GM23248 (cell line): ENCODE measurements at regions not wholly inside any gene's neighbourhood (a gene's known extent, or its start where the extent isn't known, plus 50 kb on each side); places are given as distances from the start of the nearest gene placed in this dataset.
"Not testable (repeated sequence)": the region's sequence is repeated elsewhere in the genome, so short reads cannot be mapped to it uniquely, and the experiment has no call there.

Experiments used
- DNase-seq: peaks from one replicate; pipeline ENCODE4 v3.0.0-alpha.2; 2015
- H2AFZ ChIP-seq: fragments of 200-600 bp; sonication (generic); 2 replicates; pipeline ENCODE4 v1.6.1; 2016; ENCODE audit warnings: antibody characterized with exemption
- H3F3A ChIP-seq: fragments of 200-600 bp; sonication (generic); 2 replicates; pipeline ENCODE4 v1.6.1; 2016; ENCODE audit warnings: mild to moderate bottlenecking, antibody characterized with exemption, mixed run types; ENCODE audit not compliant: insufficient read depth
- H3K27ac ChIP-seq: fragments of 200-600 bp; sonication (generic); 2 replicates; pipeline ENCODE4 v1.5.1; 2016; ENCODE audit warnings: mild to moderate bottlenecking
- H3K27me3 ChIP-seq: fragments of 200-600 bp; sonication (generic); replicated peaks from 2 replicates; pipeline ENCODE4 v1.6.1; 2016; ENCODE audit warnings: mild to moderate bottlenecking; ENCODE audit not compliant: insufficient read depth
- H3K36me3 ChIP-seq: fragments of 200-600 bp; sonication (generic); 2 replicates; pipeline ENCODE4 v1.6.1; 2016; ENCODE audit warnings: low read depth, mild to moderate bottlenecking
- H3K4me1 ChIP-seq: fragments of 200-600 bp; sonication (generic); 2 replicates; pipeline ENCODE4 v1.6.1; 2016; ENCODE audit warnings: mild to moderate bottlenecking; ENCODE audit not compliant: insufficient read depth
- H3K4me2 ChIP-seq: fragments of 200-600 bp; sonication (generic); one replicate; pipeline ENCODE4 v1.6.1; 2016; ENCODE audit warnings: mild to moderate bottlenecking; ENCODE audit not compliant: unreplicated experiment
- H3K4me3 ChIP-seq: fragments of 200-600 bp; sonication (generic); 2 replicates; pipeline ENCODE4 v1.5.1; 2016; ENCODE audit warnings: mild to moderate bottlenecking
- H3K79me2 ChIP-seq: fragments of 200-600 bp; sonication (generic); 2 replicates; pipeline ENCODE4 v1.6.1; 2016; ENCODE audit warnings: mild to moderate bottlenecking; ENCODE audit not compliant: insufficient read depth
- H3K9ac ChIP-seq: fragments of 200-600 bp; sonication (generic); 2 replicates; pipeline ENCODE4 v1.6.1; 2016; ENCODE audit warnings: mild to moderate bottlenecking
- H3K9me2 ChIP-seq: fragments of 200-600 bp; sonication (generic); 2 replicates; pipeline ENCODE4 v1.6.1; 2016; ENCODE audit warnings: mixed run types, mild to moderate bottlenecking, moderate library complexity; ENCODE audit not compliant: insufficient read depth
- H3K9me3 ChIP-seq: fragments of 200-600 bp; sonication (generic); one replicate; pipeline ENCODE4 v1.6.1; 2017; ENCODE audit warnings: low read depth
- H4K20me1 ChIP-seq: fragments of 200-600 bp; sonication (generic); 2 replicates; pipeline ENCODE4 v1.6.0; 2016; ENCODE audit not compliant: insufficient read depth
- WGBS, 2 experiments: methylation state at CpG; one replicate each; pipeline ENCODE4 v1.1.6; 2015 to 2017; ENCODE audit warnings: low lambda C conversion rate in 2 of 2, low coverage in 1 of 2; ENCODE audit errors: missing lambda C conversion rate in 2 of 2; 5-methylcytosine and 5-hydroxymethylcytosine counted together
- in situ Hi-C: fragments of 300-500 bp; cut with MboI; formaldehyde crosslinking; loops from 2 replicates; pipeline ENCODE4 v1.15.0; 2020

GRCh38 chr4:49141955-49142354 lies 155.9 kb downstream of the CWH43 start:
- H3K4me1 ChIP-seq, H4K20me1 ChIP-seq, DNase-seq, H3K27me3 ChIP-seq, H3F3A ChIP-seq, H3K4me2 ChIP-seq, H2AFZ ChIP-seq, H3K36me3 ChIP-seq, H3K9me2 ChIP-seq, H3K4me3 ChIP-seq, in situ Hi-C loops, H3K9me3 ChIP-seq, H3K79me2 ChIP-seq, H3K27ac ChIP-seq, H3K9ac ChIP-seq: not testable (repeated sequence)
- 19 to 31% methylated on average over 7 to 8 of the region's 8 CpGs for WGBS, 2 experiments

GRCh38 chr4:49147143-49147542 lies 161.1 kb downstream of the CWH43 start:
- H3K4me2 ChIP-seq, H3K9ac ChIP-seq, H3K4me3 ChIP-seq, H3K27ac ChIP-seq, H3K9me2 ChIP-seq, DNase-seq, H3K27me3 ChIP-seq, H3K9me3 ChIP-seq, H2AFZ ChIP-seq, H3K36me3 ChIP-seq, H4K20me1 ChIP-seq, in situ Hi-C loops, H3F3A ChIP-seq, H3K4me1 ChIP-seq, H3K79me2 ChIP-seq: not testable (repeated sequence)
- WGBS, 2 experiments = 17 to 24% methylated on average over 7 of the region's 7 CpGs

- H3K27ac ChIP-seq, H3K36me3 ChIP-seq, H3K9me3 ChIP-seq, H3K4me2 ChIP-seq, H3K4me1 ChIP-seq, H3K79me2 ChIP-seq, H3K27me3 ChIP-seq, H3K4me3 ChIP-seq, DNase-seq, H3K9me2 ChIP-seq, H3F3A ChIP-seq, in situ Hi-C loops, H3K9ac ChIP-seq, H2AFZ ChIP-seq, H4K20me1 ChIP-seq: not testable (repeated sequence)
- WGBS, 2 experiments = 17 to 20% methylated on average over 6 of the region's 6 CpGs
Measured at GRCh38 chr4:49147596-49147995, 161.5 kb downstream of the CWH43 start.

- H3K4me2 ChIP-seq, H3K4me3 ChIP-seq, H3K27ac ChIP-seq, H3K4me1 ChIP-seq, H3K9me3 ChIP-seq, H3K36me3 ChIP-seq, H3K9me2 ChIP-seq, H3F3A ChIP-seq, H4K20me1 ChIP-seq, H2AFZ ChIP-seq, H3K79me2 ChIP-seq, H3K9ac ChIP-seq, in situ Hi-C loops, H3K27me3 ChIP-seq: not testable (repeated sequence)
- peak; percentile 50 for DNase-seq
- 18 to 25% methylated on average over 21 of the region's 21 CpGs for WGBS, 2 experiments
Measured at GRCh38 chr4:49149006-49149975, 163.2 kb downstream of the CWH43 start.

- not testable (repeated sequence) for H2AFZ ChIP-seq
Measured at GRCh38 chr4:49150351-49151083, 164.4 kb downstream of the CWH43 start.

GRCh38 chr4:49153011-49153410 lies 166.9 kb downstream of the CWH43 start:
- H3K79me2 ChIP-seq, DNase-seq, H2AFZ ChIP-seq, H3K4me1 ChIP-seq, H3K27me3 ChIP-seq, H3K36me3 ChIP-seq, in situ Hi-C loops, H3K4me2 ChIP-seq, H3K27ac ChIP-seq, H3K9me2 ChIP-seq, H3K9me3 ChIP-seq, H3K4me3 ChIP-seq, H4K20me1 ChIP-seq, H3K9ac ChIP-seq, H3F3A ChIP-seq: not testable (repeated sequence)
- WGBS, 2 experiments = 24 to 32% methylated on average over 11 of the region's 11 CpGs

More at GRCh38 chr4:49150351-49151083, 164.4 kb downstream of the CWH43 start:
- H3F3A ChIP-seq, H3K9me2 ChIP-seq, H3K36me3 ChIP-seq, H3K9me3 ChIP-seq, H3K4me3 ChIP-seq, in situ Hi-C loops, H3K79me2 ChIP-seq, H3K27me3 ChIP-seq, H3K4me1 ChIP-seq, H3K4me2 ChIP-seq, H3K27ac ChIP-seq, H4K20me1 ChIP-seq, H3K9ac ChIP-seq, DNase-seq: not testable (repeated sequence)
- WGBS, 2 experiments = 12 to 18% methylated on average over 10 of the region's 10 CpGs

- H3K9ac ChIP-seq, H3F3A ChIP-seq, H3K4me3 ChIP-seq, in situ Hi-C loops, H3K27ac ChIP-seq, H3K36me3 ChIP-seq, H3K4me1 ChIP-seq, H3K9me3 ChIP-seq, H2AFZ ChIP-seq, H4K20me1 ChIP-seq, H3K27me3 ChIP-seq, H3K79me2 ChIP-seq, H3K4me2 ChIP-seq, H3K9me2 ChIP-seq: not testable (repeated sequence)
- WGBS, 2 experiments = 13 to 16% methylated on average over 11 of the region's 11 CpGs
- peak; percentile 55 for DNase-seq
Measured at GRCh38 chr4:49154308-49155103, 168.4 kb downstream of the CWH43 start.
